ENCODE measurements at regions not wholly inside any gene's neighbourhood (a gene's known extent, or its start where the extent isn't known, plus 50 kb on each side); places are given as distances from the start of the nearest gene placed in this dataset.
"Not testable (repeated sequence)": the region's sequence is repeated elsewhere in the genome, so short reads cannot be mapped to it uniquely, and the experiment has no call there.

DNA sequence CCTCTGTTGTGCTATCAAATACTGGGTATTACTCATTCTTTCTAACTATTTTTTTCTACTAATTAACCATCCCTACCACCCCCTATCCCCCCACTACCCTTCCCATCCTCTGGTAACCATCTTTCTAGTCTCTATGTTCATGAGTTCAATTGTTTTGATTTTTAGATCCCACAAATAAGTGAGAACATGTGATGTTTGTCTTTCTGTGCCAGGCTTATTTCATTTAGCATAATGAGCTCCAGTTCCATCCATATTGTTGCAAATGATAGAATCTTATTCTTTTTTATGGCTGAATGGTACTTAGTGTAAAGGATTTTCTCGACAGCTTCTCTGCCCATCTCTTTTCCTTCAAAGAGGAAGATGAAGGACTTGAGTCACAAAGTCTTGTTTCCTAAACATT lies 138.0 kb upstream of the CPHXL start:
- Histone ChIP-seq H3K4me2 (ENCODE audit: low read depth, low read length, poor library complexity, severe bottlenecking) (no peak overlapping the region), H3K4me3 (ENCODE audit: low read length, poor library complexity, severe bottlenecking) (no peak overlapping the region), H3K27me3 (ENCODE audit: insufficient read depth, low read length, poor library complexity, severe bottlenecking) (no peaks in the 10 kb centered on the region), H3K9me2 (replicated peaks; ENCODE audit: low read depth, low read length) (no peaks in the 10 kb centered on the region), H3K9ac (ENCODE audit: low read depth, low read length, poor library complexity, severe bottlenecking) (no peak overlapping the region), H3K4me1 (ENCODE audit: insufficient read depth, low read length, poor library complexity, severe bottlenecking) (no peaks in the 10 kb centered on the region), H2AFZ (ENCODE audit: low read length) (no peak overlapping the region), H3K9me3 (ENCODE audit: insufficient read depth, low read depth, low read length) (no peaks in the 10 kb centered on the region), H3F3A (ENCODE audit: low read depth) (no peaks in the 10 kb centered on the region), H3K36me3 (ENCODE audit: insufficient read depth, low read length) (no peaks in the 10 kb centered on the region), H3K79me2 (ENCODE audit: insufficient read depth, low read length) (no peaks in the 10 kb centered on the region), H4K20me1 (ENCODE audit: insufficient read depth, low read length, poor library complexity, severe bottlenecking) (no peaks in the 10 kb centered on the region)
- no peak for TF ChIP-seq EZH2phosphoT487 (IDR thresholded peaks at IDR 0.05; ENCODE audit: borderline replicate concordance)
- TF ChIP-seq, protein P1, sequence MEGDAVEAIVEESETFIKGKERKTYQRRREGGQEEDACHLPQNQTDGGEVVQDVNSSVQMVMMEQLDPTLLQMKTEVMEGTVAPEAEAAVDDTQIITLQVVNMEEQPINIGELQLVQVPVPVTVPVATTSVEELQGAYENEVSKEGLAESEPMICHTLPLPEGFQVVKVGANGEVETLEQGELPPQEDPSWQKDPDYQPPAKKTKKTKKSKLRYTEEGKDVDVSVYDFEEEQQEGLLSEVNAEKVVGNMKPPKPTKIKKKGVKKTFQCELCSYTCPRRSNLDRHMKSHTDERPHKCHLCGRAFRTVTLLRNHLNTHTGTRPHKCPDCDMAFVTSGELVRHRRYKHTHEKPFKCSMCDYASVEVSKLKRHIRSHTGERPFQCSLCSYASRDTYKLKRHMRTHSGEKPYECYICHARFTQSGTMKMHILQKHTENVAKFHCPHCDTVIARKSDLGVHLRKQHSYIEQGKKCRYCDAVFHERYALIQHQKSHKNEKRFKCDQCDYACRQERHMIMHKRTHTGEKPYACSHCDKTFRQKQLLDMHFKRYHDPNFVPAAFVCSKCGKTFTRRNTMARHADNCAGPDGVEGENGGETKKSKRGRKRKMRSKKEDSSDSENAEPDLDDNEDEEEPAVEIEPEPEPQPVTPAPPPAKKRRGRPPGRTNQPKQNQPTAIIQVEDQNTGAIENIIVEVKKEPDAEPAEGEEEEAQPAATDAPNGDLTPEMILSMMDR (conservative IDR thresholded peaks at IDR 0.05; ENCODE audit: low read length): no peak

- Histone ChIP-seq H3K79me2 (ENCODE audit: insufficient read depth, low read length) (no peaks in the 10 kb centered on the region), H2AFZ (ENCODE audit: low read length) (no peak overlapping the region), H3F3A (ENCODE audit: low read depth) (no peaks in the 10 kb centered on the region), H3K36me3 (ENCODE audit: insufficient read depth, low read length) (no peaks in the 10 kb centered on the region), H3K9ac (ENCODE audit: low read depth, low read length, poor library complexity, severe bottlenecking) (no peak overlapping the region), H3K4me2 (ENCODE audit: low read depth, low read length, poor library complexity, severe bottlenecking) (no peak overlapping the region), H3K9me2 (replicated peaks; ENCODE audit: low read depth, low read length) (no peaks in the 10 kb centered on the region), H4K20me1 (ENCODE audit: insufficient read depth, low read length, poor library complexity, severe bottlenecking) (no peaks in the 10 kb centered on the region), H3K27me3 (ENCODE audit: insufficient read depth, low read length, poor library complexity, severe bottlenecking) (no peaks in the 10 kb centered on the region), H3K9me3 (ENCODE audit: insufficient read depth, low read depth, low read length) (no peaks in the 10 kb centered on the region), H3K4me1 (ENCODE audit: insufficient read depth, low read length, poor library complexity, severe bottlenecking) (no peaks in the 10 kb centered on the region), H3K4me3 (ENCODE audit: low read length, poor library complexity, severe bottlenecking) (no peak overlapping the region)
- no peak for TF ChIP-seq EZH2phosphoT487 (IDR thresholded peaks at IDR 0.05; ENCODE audit: borderline replicate concordance)
- TF ChIP-seq, protein P1 (conservative IDR thresholded peaks at IDR 0.05; ENCODE audit: low read length): no peak
Measured at GRCh38 chr16:75865736-75866135, 139.4 kb upstream of the CPHXL start.

DNA sequence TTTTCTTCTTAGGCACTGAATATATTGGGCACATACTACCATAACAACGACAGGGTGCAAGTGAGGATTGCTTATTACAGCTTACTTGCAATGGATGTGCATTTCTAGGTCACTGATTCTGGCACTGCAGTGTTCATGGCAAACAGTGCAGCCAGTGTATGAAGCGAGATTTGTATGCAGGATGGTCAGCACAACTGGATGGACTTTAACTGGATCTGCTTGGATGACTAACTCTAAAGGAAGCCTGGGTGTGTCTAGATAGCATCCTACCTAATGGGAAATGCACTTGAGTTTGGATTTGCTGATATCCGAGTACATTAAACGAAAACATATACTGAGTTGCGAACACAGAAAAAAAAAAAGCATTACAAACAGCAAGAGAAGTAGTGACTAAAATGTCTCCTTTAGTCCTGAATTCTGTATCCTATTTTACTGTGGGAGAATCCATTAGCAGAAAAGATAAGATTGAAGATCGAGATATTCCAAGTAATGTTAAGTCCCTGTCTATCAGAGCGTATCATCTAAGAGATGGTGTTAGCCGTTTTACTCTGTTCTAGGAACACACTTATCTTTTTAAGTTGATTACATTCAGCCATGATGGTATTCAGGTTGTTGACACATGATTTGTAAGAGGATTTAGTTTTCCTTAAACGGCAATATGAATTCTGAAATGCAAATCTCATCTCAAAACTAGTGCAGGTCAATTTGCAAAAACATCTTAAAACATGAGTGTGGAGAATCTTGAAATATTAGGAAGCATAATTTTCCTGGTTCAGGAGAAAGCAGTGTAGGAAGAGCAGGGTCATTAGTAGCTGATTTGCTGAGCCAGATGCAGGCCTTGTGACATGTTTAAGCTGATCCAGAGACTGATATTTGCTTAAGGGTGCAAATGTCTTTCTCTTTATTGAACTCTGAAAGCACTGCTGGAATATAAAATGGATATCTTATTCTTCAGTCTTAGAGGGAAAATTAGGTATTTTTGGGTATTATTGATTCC lies 142.6 kb upstream of the CPHXL start:
- Histone ChIP-seq H3K79me2 (ENCODE audit: insufficient read depth, low read length) (no peaks in the 10 kb centered on the region), H3K4me1 (ENCODE audit: insufficient read depth, low read length, poor library complexity, severe bottlenecking) (no peaks in the 10 kb centered on the region), H3F3A (ENCODE audit: low read depth) (no peaks in the 10 kb centered on the region), H3K9ac (ENCODE audit: low read depth, low read length, poor library complexity, severe bottlenecking) (no peak overlapping the region), H2AFZ (ENCODE audit: low read length) (no peak overlapping the region), H3K4me3 (ENCODE audit: low read length, poor library complexity, severe bottlenecking) (no peak overlapping the region), H3K9me3 (ENCODE audit: insufficient read depth, low read depth, low read length) (no peaks in the 10 kb centered on the region), H4K20me1 (ENCODE audit: insufficient read depth, low read length, poor library complexity, severe bottlenecking) (no peaks in the 10 kb centered on the region), H3K4me2 (ENCODE audit: low read depth, low read length, poor library complexity, severe bottlenecking) (no peak overlapping the region), H3K27me3 (ENCODE audit: insufficient read depth, low read length, poor library complexity, severe bottlenecking) (no peaks in the 10 kb centered on the region), H3K9me2 (replicated peaks; ENCODE audit: low read depth, low read length) (no peaks in the 10 kb centered on the region), H3K36me3 (ENCODE audit: insufficient read depth, low read length) (no peaks in the 10 kb centered on the region)
- TF ChIP-seq EZH2phosphoT487 (IDR thresholded peaks at IDR 0.05; ENCODE audit: borderline replicate concordance): no peak
- TF ChIP-seq, protein P1 (conservative IDR thresholded peaks at IDR 0.05; ENCODE audit: low read length): no peak

GRCh38 chr16:75881280-75881679 lies 155.0 kb upstream of the CPHXL start:
- H3K4me3 ChIP-seq (ENCODE audit: low read length, poor library complexity, severe bottlenecking); H3F3A ChIP-seq (ENCODE audit: low read depth); H3K9me3 ChIP-seq (ENCODE audit: insufficient read depth, low read depth, low read length); H2AFZ ChIP-seq (ENCODE audit: low read length); H4K20me1 ChIP-seq (ENCODE audit: insufficient read depth, low read length, poor library complexity, severe bottlenecking); H3K4me1 ChIP-seq (ENCODE audit: insufficient read depth, low read length, poor library complexity, severe bottlenecking); H3K9me2 ChIP-seq (replicated peaks; ENCODE audit: low read depth, low read length); H3K27me3 ChIP-seq (ENCODE audit: insufficient read depth, low read length, poor library complexity, severe bottlenecking); H3K4me2 ChIP-seq (ENCODE audit: low read depth, low read length, poor library complexity, severe bottlenecking); H3K9ac ChIP-seq (ENCODE audit: low read depth, low read length, poor library complexity, severe bottlenecking); H3K79me2 ChIP-seq (ENCODE audit: insufficient read depth, low read length); H3K36me3 ChIP-seq (ENCODE audit: insufficient read depth, low read length): not testable (repeated sequence)

Data from Loucy (cell line).